HL-60 (cell line): ENCODE measurements at regions not wholly inside any gene's neighbourhood (a gene's known extent, or its start where the extent isn't known, plus 50 kb on each side); places are given as distances from the start of the nearest gene placed in this dataset.

ENCODE experiments used
- GABPA ChIP-seq: IDR thresholded peaks from 2 replicates; pipeline ENCODE4 v1.6.1; 2012; ENCODE audit warnings: low read depth
- TF ChIP-seq, protein P1 (sequence below): IDR thresholded peaks from one replicate; pipeline ENCODE4 v1.5.1; 2011; ENCODE audit warnings: low read length, control low read depth, inconsistent platforms; ENCODE audit not compliant: insufficient read depth

DNA sequence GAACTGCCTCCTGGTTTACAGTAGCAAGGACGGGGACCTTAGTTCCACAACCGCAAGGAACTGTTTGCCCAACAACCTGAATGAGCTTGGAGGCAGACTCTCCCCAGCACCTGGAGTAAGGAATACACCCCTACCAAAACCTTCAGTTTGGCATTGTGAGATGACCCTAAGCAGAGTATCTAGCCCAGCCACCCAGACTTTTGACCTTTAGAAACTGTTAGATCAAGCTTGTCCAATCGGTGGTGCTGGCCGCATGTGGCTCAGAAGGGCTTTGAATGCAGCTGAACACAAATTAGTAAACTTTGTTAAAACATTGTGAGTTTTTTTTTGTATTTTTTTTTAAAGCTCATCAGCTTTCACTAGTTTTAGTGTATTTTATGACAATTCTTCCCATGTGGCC lies 86.9 kb upstream of the C9orf72 start:
- TF ChIP-seq, protein P1, sequence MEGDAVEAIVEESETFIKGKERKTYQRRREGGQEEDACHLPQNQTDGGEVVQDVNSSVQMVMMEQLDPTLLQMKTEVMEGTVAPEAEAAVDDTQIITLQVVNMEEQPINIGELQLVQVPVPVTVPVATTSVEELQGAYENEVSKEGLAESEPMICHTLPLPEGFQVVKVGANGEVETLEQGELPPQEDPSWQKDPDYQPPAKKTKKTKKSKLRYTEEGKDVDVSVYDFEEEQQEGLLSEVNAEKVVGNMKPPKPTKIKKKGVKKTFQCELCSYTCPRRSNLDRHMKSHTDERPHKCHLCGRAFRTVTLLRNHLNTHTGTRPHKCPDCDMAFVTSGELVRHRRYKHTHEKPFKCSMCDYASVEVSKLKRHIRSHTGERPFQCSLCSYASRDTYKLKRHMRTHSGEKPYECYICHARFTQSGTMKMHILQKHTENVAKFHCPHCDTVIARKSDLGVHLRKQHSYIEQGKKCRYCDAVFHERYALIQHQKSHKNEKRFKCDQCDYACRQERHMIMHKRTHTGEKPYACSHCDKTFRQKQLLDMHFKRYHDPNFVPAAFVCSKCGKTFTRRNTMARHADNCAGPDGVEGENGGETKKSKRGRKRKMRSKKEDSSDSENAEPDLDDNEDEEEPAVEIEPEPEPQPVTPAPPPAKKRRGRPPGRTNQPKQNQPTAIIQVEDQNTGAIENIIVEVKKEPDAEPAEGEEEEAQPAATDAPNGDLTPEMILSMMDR, result no peak
- TF ChIP-seq GABPA, result no peak
